OCI-LY1 (cell line): ENCODE measurements at regions not wholly inside any gene's neighbourhood (a gene's known extent, or its start where the extent isn't known, plus 50 kb on each side); places are given as distances from the start of the nearest gene placed in this dataset.

Experiments used
- H2AFZ ChIP-seq: fragments of 200-600 bp; sonication (generic), shearing (Covaris generic); 2 replicates; pipeline ENCODE4 v1.6.0; 2014; ENCODE audit warnings: antibody characterized with exemption, mild to moderate bottlenecking, low read length
- H3F3A ChIP-seq: fragments of 200-600 bp; sonication (generic), shearing (Covaris generic); 2 replicates; pipeline ENCODE4 v1.6.0; 2014; ENCODE audit warnings: mild to moderate bottlenecking, antibody characterized with exemption, low read length, moderate library complexity; ENCODE audit not compliant: insufficient read depth
- H3K27ac ChIP-seq: fragments of 200-600 bp; sonication (generic); 2 replicates; pipeline ENCODE4 v1.5.1; 2014; ENCODE audit warnings: low read length, mixed run types, mild to moderate bottlenecking, low read depth; ENCODE audit not compliant: poor library complexity, severe bottlenecking
- H3K27me3 ChIP-seq: fragments of 200-600 bp; sonication (generic); 2 replicates; pipeline ENCODE4 v1.6.0; 2014; ENCODE audit warnings: antibody characterized with exemption, mild to moderate bottlenecking, low read length, moderate library complexity; ENCODE audit not compliant: insufficient read depth
- H3K36me3 ChIP-seq: fragments of 200-600 bp; sonication (generic); 2 replicates; pipeline ENCODE4 v1.6.1; 2014; ENCODE audit warnings: mild to moderate bottlenecking, antibody characterized with exemption, low read length, moderate library complexity, mixed read lengths; ENCODE audit not compliant: insufficient read depth
- H3K4me1 ChIP-seq: fragments of 200-600 bp; sonication (generic); 2 replicates; pipeline ENCODE4 v1.5.1; 2014; ENCODE audit warnings: mild to moderate bottlenecking, low read length, moderate library complexity; ENCODE audit not compliant: insufficient read depth, severe bottlenecking
- H3K4me2 ChIP-seq: fragments of 200-600 bp; sonication (generic), shearing (Covaris generic); 2 replicates; pipeline ENCODE4 v1.6.1; 2014; ENCODE audit warnings: low read length
- H3K4me3 ChIP-seq: fragments of 200-600 bp; sonication (generic); 2 replicates; pipeline ENCODE4 v1.5.1; 2014; ENCODE audit warnings: low read length, low read depth, mild to moderate bottlenecking, mixed read lengths; ENCODE audit not compliant: poor library complexity, severe bottlenecking
- H3K79me2 ChIP-seq: fragments of 200-600 bp; shearing (Covaris generic); 2 replicates; pipeline ENCODE4 v1.6.1; 2016; ENCODE audit warnings: mixed run types, low read length, mixed read lengths; ENCODE audit not compliant: insufficient read depth
- H3K9ac ChIP-seq: fragments of 200-600 bp; sonication (generic), shearing (Covaris generic); 2 replicates; pipeline ENCODE4 v1.6.1; 2014; ENCODE audit warnings: mild to moderate bottlenecking, low read length, mixed read lengths
- H3K9me2 ChIP-seq: fragments of 200-600 bp; sonication (generic), shearing (Covaris generic); 2 replicates; pipeline ENCODE4 v1.6.1; 2014; ENCODE audit warnings: low read depth, mild to moderate bottlenecking, low read length, mixed read lengths
- H3K9me3 ChIP-seq: fragments of 200-600 bp; shearing (Covaris generic); 2 replicates; pipeline ENCODE4 v1.6.1; 2014; ENCODE audit warnings: low read length, mixed read lengths
- H4K20me1 ChIP-seq: fragments of 200-600 bp; sonication (generic), shearing (Covaris generic); 2 replicates; pipeline ENCODE4 v1.6.0; 2016; ENCODE audit warnings: mild to moderate bottlenecking, low read length; ENCODE audit not compliant: insufficient read depth
- CTCF ChIP-seq: fragments of 200-600 bp; sonication (generic), shearing (Covaris generic); IDR thresholded peaks from 2 replicates; pipeline ENCODE4 v1.5.1; 2017; ENCODE audit warnings: mild to moderate bottlenecking, antibody characterized with exemption, low read length, moderate library complexity, mixed read lengths
- EZH2 ChIP-seq: fragments of 200-600 bp; sonication (generic), shearing (Covaris generic); IDR thresholded peaks from 2 replicates; pipeline ENCODE4 v1.8.0; 2017; ENCODE audit warnings: borderline replicate concordance, mixed run types, mild to moderate bottlenecking, antibody characterized with exemption, low read length, moderate library complexity, mixed read lengths

GRCh38 chr15:87606971-87607370, 649.6 kb downstream of the NTRK3 start:
- Histone ChIP-seq H3K9ac (no peak overlapping the region), H3K79me2 (no peaks in the 10 kb centered on the region), H3K27me3 (no peaks in the 10 kb centered on the region), H3F3A (no peaks in the 10 kb centered on the region), H3K9me3 (no peaks in the 10 kb centered on the region), H3K4me1 (no peaks in the 10 kb centered on the region), H3K4me3 (no peak overlapping the region), H3K9me2 (no peaks in the 10 kb centered on the region), H3K36me3 (no peaks in the 10 kb centered on the region), H2AFZ (no peak overlapping the region), H3K27ac (no peak overlapping the region), H4K20me1 (no peaks in the 10 kb centered on the region), H3K4me2 (no peak overlapping the region)
- TF ChIP-seq CTCF = no peak
- TF ChIP-seq EZH2 = no peak

GRCh38 chr15:87604857-87605446, 651.6 kb downstream of the NTRK3 start:
- H3K9me3 ChIP-seq = no peaks in the 10 kb centered on the region

GRCh38 chr15:87602371-87602770, 654.2 kb downstream of the NTRK3 start:
- TF ChIP-seq EZH2 (no peak), CTCF (no peak)
- H3K4me3 ChIP-seq = no peak overlapping the region
- H3K4me1 ChIP-seq = no peaks in the 10 kb centered on the region
- H4K20me1 ChIP-seq = no peaks in the 10 kb centered on the region
- H3K9me3 ChIP-seq = no peaks in the 10 kb centered on the region
- H3K27ac ChIP-seq = no peak overlapping the region
- H3K9me2 ChIP-seq = no peaks in the 10 kb centered on the region
- H3K79me2 ChIP-seq = no peaks in the 10 kb centered on the region
- no peaks in the 10 kb centered on the region for H3K27me3 ChIP-seq
- no peak overlapping the region for H2AFZ ChIP-seq
- no peaks in the 10 kb centered on the region for H3K36me3 ChIP-seq
- no peak overlapping the region for H3K9ac ChIP-seq
- no peaks in the 10 kb centered on the region for H3F3A ChIP-seq
- no peak overlapping the region for H3K4me2 ChIP-seq

More at GRCh38 chr15:87604857-87605446, 651.6 kb downstream of the NTRK3 start:
- H3F3A ChIP-seq = no peaks in the 10 kb centered on the region
- H3K9me2 ChIP-seq = no peaks in the 10 kb centered on the region
- H3K4me3 ChIP-seq = no peak overlapping the region
- H3K4me2 ChIP-seq = no peak overlapping the region
- H3K27me3 ChIP-seq = no peaks in the 10 kb centered on the region
- no peaks in the 10 kb centered on the region for H3K79me2 ChIP-seq
- no peaks in the 10 kb centered on the region for H3K4me1 ChIP-seq
- no peak overlapping the region for H3K9ac ChIP-seq
- no peaks in the 10 kb centered on the region for H3K36me3 ChIP-seq
- H2AFZ ChIP-seq = no peak overlapping the region
- H4K20me1 ChIP-seq = no peaks in the 10 kb centered on the region
- TF ChIP-seq CTCF = peak; percentile 56
- no peak for TF ChIP-seq EZH2
- H3K27ac ChIP-seq = no peak overlapping the region
